ENCODE measurements at regions not wholly inside any gene's neighbourhood (a gene's known extent, or its start where the extent isn't known, plus 50 kb on each side); places are given as distances from the start of the nearest gene placed in this dataset.

GRCh38 chr4:55175779-55176231, 50.4 kb upstream of the KDR start:
- TF ChIP-seq RAD21 (IDR thresholded peaks at IDR 0.05; ENCODE audit: low read depth) (no peak), TAF1 (IDR thresholded peaks at IDR 0.05; ENCODE audit: low read depth) (no peak), EP300 (IDR thresholded peaks at IDR 0.05; ENCODE audit: borderline replicate concordance) (0 out of 2 replicates have a peak, but pooled peaks have one; percentile 21), FOXM1 (IDR thresholded peaks at IDR 0.05; ENCODE audit: borderline replicate concordance, low read depth) (no peak), EGR1 (IDR thresholded peaks at IDR 0.05) (no peak), CREB1 (IDR thresholded peaks at IDR 0.05; ENCODE audit: low read depth) (no peak), YY1 (IDR thresholded peaks at IDR 0.05; ENCODE audit: low read depth) (no peak), TCF12 (IDR thresholded peaks at IDR 0.05; ENCODE audit: low read depth) (no peak), REST (IDR thresholded peaks at IDR 0.05; ENCODE audit: low read depth) (no peak), ZBTB7A (IDR thresholded peaks at IDR 0.05; ENCODE audit: low read depth) (no peak), CEBPB (IDR thresholded peaks at IDR 0.05) (no peak), MAX (IDR thresholded peaks at IDR 0.05) (0 out of 2 replicates have a peak, but pooled peaks have one; percentile 22), USF1 (IDR thresholded peaks at IDR 0.05) (no peak), TEAD4 (IDR thresholded peaks at IDR 0.05) (peak; percentile 41; the same call in 1 of the 2 replicates), NFIC (IDR thresholded peaks at IDR 0.05) (no peak)

- no peak for TF ChIP-seq RAD21 (IDR thresholded peaks at IDR 0.05; ENCODE audit: low read depth)
- no peak for TF ChIP-seq REST (IDR thresholded peaks at IDR 0.05; ENCODE audit: low read depth)
- TF ChIP-seq MAX (IDR thresholded peaks at IDR 0.05): no peak
Measured at GRCh38 chr4:55176497-55176896, 51.1 kb upstream of the KDR start.

GRCh38 chr4:55177461-55177860, 52.1 kb upstream of the KDR start:
- TF ChIP-seq CREB1 (IDR thresholded peaks at IDR 0.05; ENCODE audit: low read depth): no peak
- no peak for TF ChIP-seq MAX (IDR thresholded peaks at IDR 0.05)
- TF ChIP-seq CEBPB (IDR thresholded peaks at IDR 0.05): no peak
- TF ChIP-seq ZBTB7A (IDR thresholded peaks at IDR 0.05; ENCODE audit: low read depth): no peak

- TF ChIP-seq YY1 (IDR thresholded peaks at IDR 0.05; ENCODE audit: low read depth) (no peak), MAX (IDR thresholded peaks at IDR 0.05) (no peak), TEAD4 (IDR thresholded peaks at IDR 0.05) (no peak), TAF1 (IDR thresholded peaks at IDR 0.05; ENCODE audit: low read depth) (no peak), RAD21 (IDR thresholded peaks at IDR 0.05; ENCODE audit: low read depth) (no peak), EP300 (IDR thresholded peaks at IDR 0.05; ENCODE audit: borderline replicate concordance) (no peak), EGR1 (IDR thresholded peaks at IDR 0.05) (no peak), NFIC (IDR thresholded peaks at IDR 0.05) (no peak), ZBTB7A (IDR thresholded peaks at IDR 0.05; ENCODE audit: low read depth) (no peak), CREB1 (IDR thresholded peaks at IDR 0.05; ENCODE audit: low read depth) (no peak), CEBPB (IDR thresholded peaks at IDR 0.05) (no peak), USF1 (IDR thresholded peaks at IDR 0.05) (no peak), REST (IDR thresholded peaks at IDR 0.05; ENCODE audit: low read depth) (no peak), FOXM1 (IDR thresholded peaks at IDR 0.05; ENCODE audit: borderline replicate concordance, low read depth) (no peak), TCF12 (IDR thresholded peaks at IDR 0.05; ENCODE audit: low read depth) (no peak)
Measured at GRCh38 chr4:55178226-55179005, 53.0 kb upstream of the KDR start.

Measured in Ishikawa (cell line).